ENCODE measurements at regions not wholly inside any gene's neighbourhood (a gene's known extent, or its start where the extent isn't known, plus 50 kb on each side); places are given as distances from the start of the nearest gene placed in this dataset.

GRCh38 chr16:51224317-51224716, 73.2 kb upstream of the SALL1 start:
- no peak for DNase-seq

- DNase-seq = no peak
Measured at GRCh38 chr16:51222016-51222415, 70.9 kb upstream of the SALL1 start.

- DNase-seq = no peak
Measured at GRCh38 chr16:51211148-51211547, 60.1 kb upstream of the SALL1 start.

GRCh38 chr16:51210087-51210486, 59.0 kb upstream of the SALL1 start:
- no peak for DNase-seq

GRCh38 chr16:51201604-51202003, 50.5 kb upstream of the SALL1 start:
- no peak for DNase-seq
